ENCODE measurements at regions not wholly inside any gene's neighbourhood (a gene's known extent, or its start where the extent isn't known, plus 50 kb on each side); places are given as distances from the start of the nearest gene placed in this dataset.

DNA sequence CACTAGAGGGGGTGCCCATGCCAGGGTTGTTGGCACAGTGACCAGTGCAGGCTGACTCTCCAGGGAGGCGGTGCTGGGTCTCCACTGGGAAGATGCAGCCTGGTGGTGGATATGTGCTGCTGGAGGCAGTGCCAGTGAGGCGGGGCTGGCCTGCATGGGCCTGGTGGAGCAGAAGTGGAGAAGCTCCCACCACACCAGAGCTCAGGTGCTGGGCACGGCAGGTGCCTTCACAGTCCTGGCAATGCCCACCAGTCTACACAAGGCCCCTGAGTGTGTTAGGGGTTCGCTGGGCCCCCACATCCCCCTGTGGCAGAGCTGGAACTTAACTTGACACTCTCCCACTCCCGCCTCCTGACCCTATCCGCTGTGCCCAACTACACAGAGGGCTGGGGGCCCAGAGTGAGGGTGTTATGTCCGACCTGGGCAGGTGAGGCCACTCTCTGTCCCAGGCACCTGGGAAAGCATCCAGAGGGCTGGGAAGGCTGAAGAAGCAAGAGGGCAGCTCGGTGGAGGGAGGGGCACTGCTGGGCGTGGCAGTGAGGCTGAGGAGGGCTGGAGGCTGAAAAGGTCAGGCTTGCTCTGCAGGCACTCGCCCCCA is 102.4 kb upstream of the B3GAT1 start:
- Histone ChIP-seq H3K27me3 (ENCODE audit: insufficient read depth, low read length) (no peaks in the 10 kb centered on the region), H2AFZ (ENCODE audit: low read depth, low read length) (no peak overlapping the region), H4K20me1 (ENCODE audit: insufficient read depth, low read length) (no peaks in the 10 kb centered on the region), H3K36me3 (ENCODE audit: insufficient read depth, low read length) (no peaks in the 10 kb centered on the region), H3K27ac (ENCODE audit: low read depth, low read length) (no peak overlapping the region), H3K79me2 (ENCODE audit: insufficient read depth, low read length) (no peaks in the 10 kb centered on the region), H3K9ac (ENCODE audit: low read length) (no peak overlapping the region), H3K9me3 (ENCODE audit: insufficient read depth, low read depth, low read length) (no peaks in the 10 kb centered on the region), H3K4me3 (ENCODE audit: insufficient read depth, low read depth, low read length) (no peak overlapping the region), H3K4me1 (ENCODE audit: insufficient read depth, low read length) (no peaks in the 10 kb centered on the region), H3K4me2 (ENCODE audit: low read length) (no peak overlapping the region)
- Mint-ChIP-seq H3K27me3 (ENCODE audit: low read depth, unreplicated experiment) (peaks cover 72% of the 10 kb centered on the region), H3K9me3 (ENCODE audit: unreplicated experiment) (peaks cover 2% of the 10 kb centered on the region), H3K4me1 (ENCODE audit: low read depth, unreplicated experiment) (no peaks in the 10 kb centered on the region), H3K36me3 (ENCODE audit: low read depth, unreplicated experiment) (peaks cover 3% of the 10 kb centered on the region), H3K4me3 (ENCODE audit: unreplicated experiment) (no peak overlapping the region), H3K27ac (ENCODE audit: unreplicated experiment) (no peak overlapping the region)
- DNase-seq (ENCODE audit: low read depth) (no peak), FAIRE-seq (no peak)
- no peak for TF ChIP-seq EZH2 (IDR thresholded peaks at IDR 0.05; ENCODE audit: insufficient read depth, low read length)
- TF ChIP-seq, protein P1, sequence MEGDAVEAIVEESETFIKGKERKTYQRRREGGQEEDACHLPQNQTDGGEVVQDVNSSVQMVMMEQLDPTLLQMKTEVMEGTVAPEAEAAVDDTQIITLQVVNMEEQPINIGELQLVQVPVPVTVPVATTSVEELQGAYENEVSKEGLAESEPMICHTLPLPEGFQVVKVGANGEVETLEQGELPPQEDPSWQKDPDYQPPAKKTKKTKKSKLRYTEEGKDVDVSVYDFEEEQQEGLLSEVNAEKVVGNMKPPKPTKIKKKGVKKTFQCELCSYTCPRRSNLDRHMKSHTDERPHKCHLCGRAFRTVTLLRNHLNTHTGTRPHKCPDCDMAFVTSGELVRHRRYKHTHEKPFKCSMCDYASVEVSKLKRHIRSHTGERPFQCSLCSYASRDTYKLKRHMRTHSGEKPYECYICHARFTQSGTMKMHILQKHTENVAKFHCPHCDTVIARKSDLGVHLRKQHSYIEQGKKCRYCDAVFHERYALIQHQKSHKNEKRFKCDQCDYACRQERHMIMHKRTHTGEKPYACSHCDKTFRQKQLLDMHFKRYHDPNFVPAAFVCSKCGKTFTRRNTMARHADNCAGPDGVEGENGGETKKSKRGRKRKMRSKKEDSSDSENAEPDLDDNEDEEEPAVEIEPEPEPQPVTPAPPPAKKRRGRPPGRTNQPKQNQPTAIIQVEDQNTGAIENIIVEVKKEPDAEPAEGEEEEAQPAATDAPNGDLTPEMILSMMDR (IDR thresholded peaks at IDR 0.05; ENCODE audit: insufficient read depth, low read depth, low read length): no peak

DNA sequence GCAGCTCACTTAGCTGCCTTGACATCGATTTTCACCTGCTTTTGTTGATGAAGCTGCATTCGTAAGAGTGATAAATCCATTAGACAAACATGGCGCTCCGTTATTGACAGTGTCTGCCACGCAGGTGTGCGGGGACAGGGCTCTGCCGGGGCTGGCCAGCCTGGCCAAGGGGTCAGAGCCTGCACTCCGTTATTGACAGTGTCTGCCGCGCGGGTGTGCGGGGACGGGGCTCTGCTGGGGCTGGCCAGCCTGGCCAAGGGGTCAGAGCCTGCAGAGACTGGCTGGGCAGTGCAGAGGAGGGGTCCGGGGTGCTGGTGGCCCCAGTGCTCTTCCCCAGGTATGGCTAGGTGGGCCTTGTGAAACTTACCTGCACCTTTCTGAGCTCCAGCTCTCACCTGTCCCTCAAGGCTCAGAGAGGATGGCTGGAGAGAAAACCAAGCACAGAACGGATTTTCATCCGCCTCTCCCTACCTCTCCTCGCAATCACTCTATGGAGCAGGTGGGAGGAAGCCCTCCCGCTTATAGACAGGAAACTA is 101.6 kb upstream of the B3GAT1 start:
- Mint-ChIP-seq H3K27me3 (ENCODE audit: low read depth, unreplicated experiment) (peaks cover 69% of the 10 kb centered on the region), H3K4me1 (ENCODE audit: low read depth, unreplicated experiment) (no peaks in the 10 kb centered on the region), H3K36me3 (ENCODE audit: low read depth, unreplicated experiment) (peaks cover 3% of the 10 kb centered on the region), H3K9me3 (ENCODE audit: unreplicated experiment) (peaks cover 2% of the 10 kb centered on the region), H3K4me3 (ENCODE audit: unreplicated experiment) (no peak overlapping the region), H3K27ac (ENCODE audit: unreplicated experiment) (no peak overlapping the region)
- no peaks in the 10 kb centered on the region for H3K27me3 ChIP-seq (ENCODE audit: insufficient read depth, low read length)
- no peak overlapping the region for H3K4me3 ChIP-seq (ENCODE audit: insufficient read depth, low read depth, low read length)
- H4K20me1 ChIP-seq (ENCODE audit: insufficient read depth, low read length): no peaks in the 10 kb centered on the region
- H3K27ac ChIP-seq (ENCODE audit: low read depth, low read length): no peak overlapping the region
- TF ChIP-seq EZH2 (IDR thresholded peaks at IDR 0.05; ENCODE audit: insufficient read depth, low read length): no peak
- TF ChIP-seq, protein P1 (IDR thresholded peaks at IDR 0.05; ENCODE audit: insufficient read depth, low read depth, low read length): no peak
- DNase-seq (ENCODE audit: low read depth): no peak
- no peak for FAIRE-seq
- no peaks in the 10 kb centered on the region for H3K9me3 ChIP-seq (ENCODE audit: insufficient read depth, low read depth, low read length)
- H3K79me2 ChIP-seq (ENCODE audit: insufficient read depth, low read length): no peaks in the 10 kb centered on the region
- no peaks in the 10 kb centered on the region for H3K4me1 ChIP-seq (ENCODE audit: insufficient read depth, low read length)
- H2AFZ ChIP-seq (ENCODE audit: low read depth, low read length): no peak overlapping the region
- H3K4me2 ChIP-seq (ENCODE audit: low read length): no peak overlapping the region
- H3K9ac ChIP-seq (ENCODE audit: low read length): no peak overlapping the region
- no peaks in the 10 kb centered on the region for H3K36me3 ChIP-seq (ENCODE audit: insufficient read depth, low read length)

Measured in astrocyte (in vitro differentiated cells and primary cell).